Gastrocnemius medialis (tissue), 4 donors: ENCODE measurements at regions not wholly inside any gene's neighbourhood (a gene's known extent, or its start where the extent isn't known, plus 50 kb on each side); places are given as distances from the start of the nearest gene placed in this dataset.

ENCODE experiments used
- ATAC-seq, 2 donors: fragments of 150-250 bp; one replicate each; pipeline ENCODE4 v1.9.1; 2016
- DNase-seq, 2 donors: peaks; one replicate each; pipeline ENCODE4 v3.0.0-alpha.2; 2019
- H3K27ac ChIP-seq, 4 donors: fragments of 200-600 bp; sonication (generic); 1 replicate in 1 of 4; 2 replicates in 3 of 4; pipeline ENCODE4 v1.5.1; 2016 to 2018; ENCODE audit warnings: mild to moderate bottlenecking in 2 of 4, moderate library complexity in 1 of 4
- H3K27me3 ChIP-seq, 3 donors: fragments of 200-600 bp; sonication (generic) in 2 of 3; 1 replicate in 1 of 3; 2 replicates in 2 of 3; pipeline versions ENCODE4 v1.5.1 to v1.6.0; 2016 to 2019; ENCODE audit warnings: mild to moderate bottlenecking in 1 of 3, moderate library complexity in 1 of 3
- H3K36me3 ChIP-seq, 2 donors: fragments of 200-600 bp; sonication (generic) in 1 of 2; one replicate each; pipeline ENCODE4 v1.5.1; 2017 to 2018
- H3K4me1 ChIP-seq, 2 donors: fragments of 200-600 bp; sonication (generic) in 1 of 2; one replicate each; pipeline ENCODE4 v1.5.1; 2016 to 2017; ENCODE audit warnings: mild to moderate bottlenecking in 2 of 2
- H3K4me3 ChIP-seq, 4 donors: fragments of 200-600 bp; sonication (generic) in 3 of 4; 1 replicate in 1 of 4; 2 replicates in 3 of 4; pipeline ENCODE4 v1.5.1; 2016 to 2019; ENCODE audit warnings: mild to moderate bottlenecking in 2 of 4
- H3K9me3 ChIP-seq, 3 donors: fragments of 200-600 bp; sonication (generic) in 2 of 3; 1 replicate in 1 of 3; 2 replicates in 2 of 3; pipeline ENCODE4 v1.5.1; 2016 to 2019
- POLR2A ChIP-seq, 2 donors: fragments of 450-650 bp; IDR thresholded peaks; one replicate each; pipeline ENCODE4 v1.6.1; 2017; ENCODE audit warnings: antibody characterized with exemption in 2 of 2, mild to moderate bottlenecking in 2 of 2, moderate library complexity in 2 of 2
- in situ Hi-C, 4 donors: fragments of 200-750 bp; cut with MboI; loops; one replicate each; pipeline versions ENCODE4 v1.15.0 to v1.8.0; 2017; ENCODE audit warnings: low sequenced_read_pairs in 4 of 4
- intact Hi-C: fragments of 100-400 bp; cut with DNase I; formaldehyde crosslinking; loops from one replicate; pipeline ENCODE4 v1.15.1; 2023; ENCODE audit warnings: low total_unique reads
- TF ChIP-seq, protein P1 (sequence below), 5 experiments: fragments of 450-650 bp in 3 of 5; fragments of 200-600 bp in 2 of 5; sonication (generic) in 2 of 5; IDR thresholded peaks in 4 of 5; conservative IDR thresholded peaks in 1 of 5; 1 replicate in 4 of 5; 2 replicates in 1 of 5; pipeline ENCODE4 v1.5.1; 2016 to 2019; ENCODE audit warnings: antibody characterized with exemption in 5 of 5, mild to moderate bottlenecking in 3 of 5, moderate library complexity in 3 of 5

DNA sequence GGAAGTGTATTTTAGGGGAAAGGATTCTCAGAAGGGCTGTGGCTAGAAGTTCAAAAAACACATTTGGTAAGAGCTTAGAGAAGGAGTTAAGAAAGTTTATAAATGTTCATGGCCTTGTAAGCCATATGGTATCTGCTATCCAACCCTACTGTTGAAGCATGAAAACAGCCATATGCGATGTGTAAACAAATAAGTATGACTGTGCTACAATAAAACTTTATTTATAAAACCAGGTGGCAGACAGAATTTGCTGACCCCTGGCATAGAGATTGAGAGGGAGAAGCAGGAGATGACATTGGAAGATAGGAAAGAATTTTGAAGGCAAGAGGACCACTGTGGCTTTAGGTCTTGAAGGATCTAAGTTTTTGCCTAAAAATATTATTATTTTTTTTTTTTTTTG lies 583.5 kb downstream of the DOK5 start:
- no peaks in the 10 kb centered on the region for H3K27me3 ChIP-seq
- H3K27ac ChIP-seq = no peak overlapping the region
- intact Hi-C loops (no loop called here), in situ Hi-C loops (loop anchor here in 1 of 4 donors (10.0 kb wide), 1 partner anchor 64 kb away; no protein-coding TSS in a partner anchor)
- no peaks in the 10 kb centered on the region for H3K9me3 ChIP-seq
- DNase-seq (no peak), ATAC-seq (no peak)
- TF ChIP-seq POLR2A (IDR thresholded peaks at IDR 0.05) = no peak
- TF ChIP-seq, protein P1, sequence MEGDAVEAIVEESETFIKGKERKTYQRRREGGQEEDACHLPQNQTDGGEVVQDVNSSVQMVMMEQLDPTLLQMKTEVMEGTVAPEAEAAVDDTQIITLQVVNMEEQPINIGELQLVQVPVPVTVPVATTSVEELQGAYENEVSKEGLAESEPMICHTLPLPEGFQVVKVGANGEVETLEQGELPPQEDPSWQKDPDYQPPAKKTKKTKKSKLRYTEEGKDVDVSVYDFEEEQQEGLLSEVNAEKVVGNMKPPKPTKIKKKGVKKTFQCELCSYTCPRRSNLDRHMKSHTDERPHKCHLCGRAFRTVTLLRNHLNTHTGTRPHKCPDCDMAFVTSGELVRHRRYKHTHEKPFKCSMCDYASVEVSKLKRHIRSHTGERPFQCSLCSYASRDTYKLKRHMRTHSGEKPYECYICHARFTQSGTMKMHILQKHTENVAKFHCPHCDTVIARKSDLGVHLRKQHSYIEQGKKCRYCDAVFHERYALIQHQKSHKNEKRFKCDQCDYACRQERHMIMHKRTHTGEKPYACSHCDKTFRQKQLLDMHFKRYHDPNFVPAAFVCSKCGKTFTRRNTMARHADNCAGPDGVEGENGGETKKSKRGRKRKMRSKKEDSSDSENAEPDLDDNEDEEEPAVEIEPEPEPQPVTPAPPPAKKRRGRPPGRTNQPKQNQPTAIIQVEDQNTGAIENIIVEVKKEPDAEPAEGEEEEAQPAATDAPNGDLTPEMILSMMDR (IDR thresholded peaks at IDR 0.05 in 4 of 5, conservative IDR thresholded peaks at IDR 0.05 in 1 of 5) = no peak
- H3K4me1 ChIP-seq = no peaks in the 10 kb centered on the region
- no peaks in the 10 kb centered on the region for H3K36me3 ChIP-seq
- no peak overlapping the region for H3K4me3 ChIP-seq

DNA sequence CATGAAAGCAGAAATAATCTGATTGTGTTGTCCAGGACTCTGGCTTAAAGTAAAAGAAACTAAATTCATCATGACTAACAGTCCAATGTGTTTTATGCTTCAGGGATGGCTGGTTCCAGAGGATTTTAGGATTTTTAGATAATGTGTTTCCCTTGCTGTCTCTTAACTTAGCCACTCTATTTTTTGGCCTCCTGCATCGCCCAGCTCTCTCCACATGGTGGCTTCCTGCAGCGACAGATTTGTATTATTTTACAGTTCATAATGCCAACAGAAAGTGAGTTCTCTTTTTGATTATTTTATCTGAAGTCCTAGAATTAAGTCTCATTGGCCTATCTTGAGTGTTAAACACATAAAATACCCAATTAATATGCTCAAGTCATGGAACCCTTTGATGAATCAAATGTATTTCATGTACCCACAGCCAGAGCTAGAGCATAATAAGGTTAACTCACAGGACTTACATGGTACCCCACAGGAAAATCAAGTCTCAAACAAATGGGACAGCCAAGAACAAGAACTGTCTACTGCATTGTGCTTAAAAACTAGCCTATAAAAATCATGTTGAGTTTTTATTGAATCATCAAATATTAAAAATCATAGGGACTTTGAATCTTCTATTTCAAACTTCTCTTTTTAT lies 582.5 kb downstream of the DOK5 start:
- Histone ChIP-seq H3K4me1 (no peaks in the 10 kb centered on the region), H3K9me3 (no peaks in the 10 kb centered on the region), H3K4me3 (no peak overlapping the region), H3K27ac (no peak overlapping the region), H3K36me3 (no peaks in the 10 kb centered on the region), H3K27me3 (no peaks in the 10 kb centered on the region)
- intact Hi-C loops = no loop called here
- no peak for ATAC-seq
- no peak for TF ChIP-seq POLR2A (IDR thresholded peaks at IDR 0.05)
- in situ Hi-C loops = loop anchor here in 1 of 4 donors (10.0 kb wide), 1 partner anchor 63 kb away; no protein-coding TSS in a partner anchor
- DNase-seq = no peak

DNA sequence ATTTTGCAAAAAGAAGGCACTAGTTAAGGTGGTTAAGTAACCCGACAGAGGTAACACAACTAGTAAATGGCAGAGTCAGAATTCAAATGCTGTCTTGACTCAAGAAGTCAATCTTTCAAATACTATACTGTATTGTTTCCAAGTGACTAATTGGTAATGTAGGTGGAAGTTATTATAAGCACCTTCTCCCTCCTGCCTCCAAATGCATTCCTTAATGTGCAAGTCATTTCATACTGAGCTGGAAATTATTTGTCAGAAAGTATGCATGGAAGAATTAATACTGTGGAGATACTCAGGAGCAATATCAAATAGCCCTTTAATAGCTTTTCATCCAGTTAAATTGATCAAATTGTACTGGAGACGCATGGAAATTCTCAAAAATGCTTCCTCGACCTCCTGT lies 579.1 kb downstream of the DOK5 start:
- no peak for TF ChIP-seq POLR2A (IDR thresholded peaks at IDR 0.05)
- TF ChIP-seq, protein P1 (IDR thresholded peaks at IDR 0.05 in 4 of 5, conservative IDR thresholded peaks at IDR 0.05 in 1 of 5) = no peak
- no peaks in the 10 kb centered on the region for H3K4me1 ChIP-seq
- H3K4me3 ChIP-seq = no peak overlapping the region
- DNase-seq (no peak), ATAC-seq (no peak)
- H3K9me3 ChIP-seq = no peaks in the 10 kb centered on the region
- in situ Hi-C loops = loop anchor here in 1 of 4 donors (10.0 kb wide), 1 partner anchor 60 kb away; no protein-coding TSS in a partner anchor
- H3K27me3 ChIP-seq = no peaks in the 10 kb centered on the region
- no peak overlapping the region for H3K27ac ChIP-seq
- no peaks in the 10 kb centered on the region for H3K36me3 ChIP-seq
- intact Hi-C loops = no loop called here

DNA sequence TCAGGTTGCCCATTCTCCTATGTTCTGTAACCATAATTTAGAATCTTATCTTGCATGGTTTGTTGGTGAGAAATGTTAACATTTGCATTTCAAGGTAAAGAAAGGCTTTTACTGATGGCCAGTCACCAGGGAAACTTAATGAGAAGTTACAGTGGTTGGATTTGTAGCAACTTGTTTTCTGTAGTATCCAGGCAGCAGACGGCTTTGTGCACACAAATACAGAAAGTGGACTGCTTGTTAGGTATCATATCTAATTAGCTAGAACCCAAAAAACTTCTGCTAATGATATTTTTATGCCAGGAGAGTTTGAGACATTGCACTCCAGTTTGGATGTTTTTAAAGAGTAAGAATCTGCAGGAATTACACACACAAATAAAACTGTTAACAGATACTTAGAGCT lies 578.0 kb downstream of the DOK5 start:
- ATAC-seq (no peak), DNase-seq (no peak)
- TF ChIP-seq POLR2A (IDR thresholded peaks at IDR 0.05) = no peak
- TF ChIP-seq, protein P1 (IDR thresholded peaks at IDR 0.05 in 4 of 5, conservative IDR thresholded peaks at IDR 0.05 in 1 of 5) = no peak
- H3K9me3 ChIP-seq = no peaks in the 10 kb centered on the region
- H3K4me3 ChIP-seq = no peak overlapping the region
- H3K4me1 ChIP-seq = no peaks in the 10 kb centered on the region
- H3K36me3 ChIP-seq = no peaks in the 10 kb centered on the region
- H3K27ac ChIP-seq = no peak overlapping the region
- no peaks in the 10 kb centered on the region for H3K27me3 ChIP-seq
- intact Hi-C loops = no loop called here
- in situ Hi-C loops = loop anchor here in 1 of 4 donors (10.0 kb wide), 1 partner anchor 59 kb away; no protein-coding TSS in a partner anchor

DNA sequence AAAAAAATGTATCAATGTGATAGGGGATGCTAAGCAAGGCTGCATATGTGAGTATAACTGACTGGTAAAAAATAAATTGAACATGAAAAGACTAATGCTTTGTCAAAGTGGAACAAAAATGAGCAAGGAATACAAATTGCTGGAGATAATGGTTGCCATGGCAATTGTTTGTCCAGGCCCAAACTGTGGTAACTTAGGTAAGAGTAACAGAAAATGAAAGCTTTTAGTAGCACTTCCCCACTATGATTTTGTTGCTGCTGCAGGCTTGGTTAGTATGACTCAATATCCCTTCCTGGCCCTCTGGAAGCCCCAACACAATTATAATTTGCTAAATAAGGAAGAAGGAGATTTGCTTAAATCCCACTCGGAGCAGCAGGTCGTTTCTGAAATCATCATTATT lies 577.1 kb downstream of the DOK5 start:
- no peak for TF ChIP-seq POLR2A (IDR thresholded peaks at IDR 0.05)
- TF ChIP-seq, protein P1 (IDR thresholded peaks at IDR 0.05 in 4 of 5, conservative IDR thresholded peaks at IDR 0.05 in 1 of 5) = no peak
- H3K27me3 ChIP-seq = no peaks in the 10 kb centered on the region
- no peak for ATAC-seq
- no peaks in the 10 kb centered on the region for H3K4me1 ChIP-seq
- H3K27ac ChIP-seq = no peak overlapping the region
- intact Hi-C loops = no loop called here
- in situ Hi-C loops = loop anchor here in 1 of 4 donors (10.0 kb wide), 1 partner anchor 58 kb away; no protein-coding TSS in a partner anchor
- no peaks in the 10 kb centered on the region for H3K9me3 ChIP-seq
- no peaks in the 10 kb centered on the region for H3K36me3 ChIP-seq
- no peak overlapping the region for H3K4me3 ChIP-seq
- no peak for DNase-seq
